RWPE1 (cell line): ENCODE measurements at regions not wholly inside any gene's neighbourhood (a gene's known extent, or its start where the extent isn't known, plus 50 kb on each side); places are given as distances from the start of the nearest gene placed in this dataset.

Experiments
- CTCF ChIA-PET: fragments of 350-600 bp; sonication (Branson Sonifier 250); formaldehyde crosslinking; extraction: SDS; loops from one replicate; lab custom pipeline; 2021; lab: Yijun Ruan, JAX
- POLR2A ChIA-PET: fragments of 400-600 bp; formaldehyde crosslinking; extraction: SDS; loops from one replicate; lab custom pipeline; 2020; ENCODE audit warnings: antibody characterized with exemption; ENCODE audit not compliant: low non-redundant PET; lab: Yijun Ruan, JAX
- DNase-seq: peaks from one replicate; pipeline ENCODE4 v3.0.0; 2012; ENCODE audit warnings: low spot score
- H3K27ac ChIP-seq: fragments of 450-650 bp; 2 replicates; pipeline ENCODE4 v1.5.1; 2017
- TF ChIP-seq, protein P1 (sequence below): fragments of 450-650 bp; conservative IDR thresholded peaks from 2 replicates; pipeline ENCODE4 v1.5.1; 2017; ENCODE audit warnings: low read depth, mild to moderate bottlenecking

- TF ChIP-seq, protein P1, sequence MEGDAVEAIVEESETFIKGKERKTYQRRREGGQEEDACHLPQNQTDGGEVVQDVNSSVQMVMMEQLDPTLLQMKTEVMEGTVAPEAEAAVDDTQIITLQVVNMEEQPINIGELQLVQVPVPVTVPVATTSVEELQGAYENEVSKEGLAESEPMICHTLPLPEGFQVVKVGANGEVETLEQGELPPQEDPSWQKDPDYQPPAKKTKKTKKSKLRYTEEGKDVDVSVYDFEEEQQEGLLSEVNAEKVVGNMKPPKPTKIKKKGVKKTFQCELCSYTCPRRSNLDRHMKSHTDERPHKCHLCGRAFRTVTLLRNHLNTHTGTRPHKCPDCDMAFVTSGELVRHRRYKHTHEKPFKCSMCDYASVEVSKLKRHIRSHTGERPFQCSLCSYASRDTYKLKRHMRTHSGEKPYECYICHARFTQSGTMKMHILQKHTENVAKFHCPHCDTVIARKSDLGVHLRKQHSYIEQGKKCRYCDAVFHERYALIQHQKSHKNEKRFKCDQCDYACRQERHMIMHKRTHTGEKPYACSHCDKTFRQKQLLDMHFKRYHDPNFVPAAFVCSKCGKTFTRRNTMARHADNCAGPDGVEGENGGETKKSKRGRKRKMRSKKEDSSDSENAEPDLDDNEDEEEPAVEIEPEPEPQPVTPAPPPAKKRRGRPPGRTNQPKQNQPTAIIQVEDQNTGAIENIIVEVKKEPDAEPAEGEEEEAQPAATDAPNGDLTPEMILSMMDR = no peak
- no peak overlapping the region for H3K27ac ChIP-seq
- CTCF ChIA-PET = interaction anchor here (0.6 to 0.7 kb wide), 2 partner anchors 218 to 583 kb away, joined by 3 to 4 read pairs; no protein-coding TSS in a partner anchor
- no peak for DNase-seq
- POLR2A ChIA-PET = no interaction called here
Measured at GRCh38 chr20:1769491-1769890, 111.9 kb upstream of the SIRPG start.

DNA sequence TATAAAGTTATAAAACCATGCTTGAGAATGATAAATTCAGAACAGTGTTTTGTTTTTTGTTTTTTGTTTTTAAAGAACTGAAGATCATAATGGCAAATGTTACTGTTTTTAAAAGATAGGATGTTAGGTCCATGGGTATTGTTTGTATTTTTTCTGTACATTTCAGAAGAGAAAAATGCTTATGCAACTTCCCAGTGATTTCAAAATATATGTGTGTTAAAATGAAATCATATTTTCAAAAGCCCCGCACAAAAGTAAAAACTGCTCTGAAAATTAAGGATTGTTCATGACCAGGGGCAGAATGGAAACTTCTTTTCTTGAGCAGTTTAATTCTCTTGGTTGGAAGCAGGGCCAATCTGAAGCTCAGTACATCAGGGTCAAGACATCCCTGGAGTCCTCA is 109.2 kb upstream of the SIRPG start:
- H3K27ac ChIP-seq = no peak overlapping the region
- CTCF ChIA-PET = interaction anchor here (0.5 kb wide), 1 partner anchor 34 kb away, joined by 4 read pairs; no protein-coding TSS in a partner anchor
- POLR2A ChIA-PET = no interaction called here
- TF ChIP-seq, protein P1 = no peak
- no peak for DNase-seq

DNA sequence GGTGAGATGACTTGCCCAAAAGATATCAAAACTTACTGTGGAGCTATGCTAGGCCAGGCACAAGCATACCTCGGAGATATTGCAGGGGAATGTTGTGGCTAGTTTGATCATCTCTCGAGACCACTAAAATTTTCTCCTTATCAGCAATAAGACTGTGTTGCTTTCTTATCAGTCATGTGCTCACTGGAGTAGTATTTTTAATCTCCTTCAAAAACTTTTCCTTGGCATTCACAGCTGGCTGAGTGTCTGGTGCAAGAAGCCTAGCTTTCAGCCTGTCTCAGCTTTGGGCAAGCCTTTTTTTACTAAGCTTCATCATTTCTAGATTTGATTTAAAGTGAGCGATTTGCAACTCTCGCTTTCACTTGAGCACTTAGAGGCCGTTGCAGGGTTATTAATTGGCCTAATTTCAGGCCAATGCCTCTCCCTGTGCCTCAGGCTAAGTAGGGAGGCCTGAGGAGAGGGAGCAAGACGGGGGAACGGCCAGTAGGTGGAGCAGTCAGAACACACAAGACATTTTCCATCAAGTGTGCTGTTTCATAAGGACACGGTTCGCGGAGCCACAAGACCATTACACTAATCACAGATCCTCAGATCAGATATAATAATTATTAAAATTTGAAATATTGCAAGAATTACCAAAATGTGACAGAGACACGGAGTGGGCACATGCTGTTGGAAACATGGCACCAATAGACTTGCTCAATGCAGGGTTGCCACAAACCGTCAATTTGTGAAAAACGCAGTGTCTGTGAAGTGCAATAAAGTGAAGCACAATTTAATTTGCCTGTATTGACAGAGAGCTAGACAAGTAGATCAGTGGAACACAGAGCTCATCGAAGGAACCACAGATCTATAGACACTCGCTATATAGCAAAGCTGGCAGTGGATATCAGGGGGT is 106.8 kb upstream of the SIRPG start:
- CTCF ChIA-PET = interaction anchor here (0.6 to 1.8 kb wide), 13 partner anchors 13 to 410 kb away, joined by 3 to 11 read pairs (median 5); no protein-coding TSS in a partner anchor
- POLR2A ChIA-PET = no interaction called here
- peak; percentile 79 for DNase-seq

DNA sequence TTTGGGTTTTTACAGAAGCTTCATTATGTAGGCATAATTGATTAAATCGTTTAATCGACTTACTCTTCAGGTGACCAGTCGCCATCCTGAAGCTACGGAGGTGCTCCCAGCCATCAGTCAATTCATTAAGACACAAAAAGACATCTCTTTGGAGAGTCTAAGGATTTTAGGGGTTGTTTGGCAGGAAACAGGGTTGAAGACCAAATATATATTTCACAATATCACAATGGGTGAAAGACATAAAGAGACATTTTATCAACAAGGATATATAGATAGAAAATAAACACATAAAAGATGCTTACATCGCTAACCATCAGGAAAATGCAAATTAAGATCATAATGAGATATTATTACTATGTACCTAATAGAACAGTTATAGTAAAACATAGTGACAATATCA is 104.0 kb upstream of the SIRPG start:
- TF ChIP-seq, protein P1 = no peak
- no peak overlapping the region for H3K27ac ChIP-seq
- CTCF ChIA-PET = interaction anchor here (0.5 to 1.0 kb wide), 2 partner anchors 711 to 943 kb away, joined by 3 to 4 read pairs; no protein-coding TSS in a partner anchor
- POLR2A ChIA-PET = no interaction called here
- DNase-seq = no peak

More for the DNA sequence above, 106.8 kb upstream of the SIRPG start:
- TF ChIP-seq, protein P1 = peak; percentile 91
- H3K27ac ChIP-seq = no peak overlapping the region

DNA sequence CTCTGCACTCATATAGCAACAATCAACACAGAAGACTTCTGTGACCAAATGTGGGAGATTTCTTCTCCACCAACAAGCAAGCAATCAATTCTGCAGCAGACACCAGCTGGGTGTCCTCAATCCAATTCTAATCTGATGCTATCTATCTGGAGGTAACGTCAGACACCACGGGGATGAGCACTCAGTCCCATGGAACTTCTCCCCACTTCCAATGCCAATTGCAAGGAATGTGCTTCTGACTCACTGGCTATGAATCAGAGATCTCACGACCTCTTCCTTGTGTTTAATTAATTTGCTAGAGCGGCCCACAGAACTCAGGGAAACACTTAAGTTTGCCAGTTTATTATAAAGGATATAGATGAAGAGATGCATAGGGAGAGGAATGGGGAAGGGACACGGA is 103.5 kb upstream of the SIRPG start:
- CTCF ChIA-PET = interaction anchor here (1.0 kb wide), 1 partner anchor 711 kb away, joined by 3 read pairs; no protein-coding TSS in a partner anchor

DNA sequence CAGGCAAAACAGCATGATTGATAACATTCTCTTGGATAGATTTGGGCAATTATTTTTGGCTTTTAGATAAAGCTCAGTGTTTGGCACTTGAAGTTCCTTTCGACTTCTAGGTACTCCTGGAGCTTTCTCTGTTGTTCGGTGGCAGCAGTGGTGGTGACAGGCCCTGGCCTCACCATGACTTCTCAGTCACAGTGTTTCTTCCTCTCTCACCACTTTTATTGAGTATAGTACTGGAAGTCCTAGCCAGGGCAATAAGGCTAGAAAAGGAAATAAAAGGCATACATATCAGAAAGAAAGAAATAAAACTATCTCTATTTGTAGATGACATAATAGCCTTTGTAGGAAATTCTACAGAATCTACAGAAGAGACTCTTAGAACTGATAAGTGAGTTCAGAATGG is 101.2 kb upstream of the SIRPG start:
- ChIA-PET CTCF (no interaction called here), POLR2A (no interaction called here)
- no peak overlapping the region for H3K27ac ChIP-seq
- TF ChIP-seq, protein P1 = no peak
- no peak for DNase-seq

More for the DNA sequence above, 103.5 kb upstream of the SIRPG start:
- TF ChIP-seq, protein P1 = no peak
- POLR2A ChIA-PET = no interaction called here
- no peak overlapping the region for H3K27ac ChIP-seq
- peak; percentile 87 for DNase-seq
